ENCODE measurements at regions not wholly inside any gene's neighbourhood (a gene's known extent, or its start where the extent isn't known, plus 50 kb on each side); places are given as distances from the start of the nearest gene placed in this dataset.

DNA sequence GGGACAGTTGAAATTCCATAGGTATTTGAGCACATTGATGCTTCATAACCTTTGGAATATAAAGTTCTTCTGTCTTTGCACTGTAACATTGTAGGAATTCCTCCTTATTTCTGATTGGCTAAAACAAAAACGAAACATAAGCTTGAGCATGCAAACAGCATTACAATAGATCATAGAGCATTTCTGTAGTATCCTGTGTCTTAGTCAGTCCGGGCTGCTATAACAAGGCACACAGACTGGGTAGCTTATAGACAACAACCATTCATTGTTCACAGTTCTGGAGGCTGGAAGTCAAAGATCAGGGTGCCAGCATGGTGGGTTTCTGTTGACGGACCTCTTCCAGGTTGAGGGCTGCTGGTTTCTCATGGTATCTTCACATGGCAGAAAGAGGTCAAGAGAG lies 188.7 kb upstream of the SOX21 start:
- Histone ChIP-seq H3K4me3 (ENCODE audit: low read depth, low read length) (no peak overlapping the region), H3K9me3 (ENCODE audit: control insufficient read depth, insufficient read depth, low read depth, low read length) (no peaks in the 10 kb centered on the region), H3K27ac (ENCODE audit: extremely low read depth, low read depth, low read length) (no peak overlapping the region), H3K36me3 (ENCODE audit: control insufficient read depth in 2 of 2, insufficient read depth in 1 of 2, low read length in 2 of 2) (no peaks in the 10 kb centered on the region), H3K4me1 (ENCODE audit: control insufficient read depth, insufficient read depth, low read length) (no peaks in the 10 kb centered on the region)
- ChIA-PET POLR2A (no interaction called here), CTCF (no interaction called here)
- TF ChIP-seq SETDB1 (IDR thresholded peaks at IDR 0.05; ENCODE audit: insufficient read length, low read length): no peak
- TF ChIP-seq, protein P1, sequence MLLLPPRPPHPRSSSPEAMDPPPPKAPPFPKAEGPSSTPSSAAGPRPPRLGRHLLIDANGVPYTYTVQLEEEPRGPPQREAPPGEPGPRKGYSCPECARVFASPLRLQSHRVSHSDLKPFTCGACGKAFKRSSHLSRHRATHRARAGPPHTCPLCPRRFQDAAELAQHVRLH (tag by site-specific recombination; IDR thresholded peaks at IDR 0.05): no peak
- no peak for TF ChIP-seq ZNF133 (tag by site-specific recombination; IDR thresholded peaks at IDR 0.05)
- no peak for TF ChIP-seq ZBTB20 (tag by site-specific recombination; IDR thresholded peaks at IDR 0.05)
- no peak for TF ChIP-seq ZNF596 (tag by site-specific recombination; IDR thresholded peaks at IDR 0.05)
- no peak for TF ChIP-seq ZNF114 (tag by site-specific recombination; IDR thresholded peaks at IDR 0.05)
- TF ChIP-seq ZXDB (tag by site-specific recombination; IDR thresholded peaks at IDR 0.05): no peak
- TF ChIP-seq, protein P2, sequence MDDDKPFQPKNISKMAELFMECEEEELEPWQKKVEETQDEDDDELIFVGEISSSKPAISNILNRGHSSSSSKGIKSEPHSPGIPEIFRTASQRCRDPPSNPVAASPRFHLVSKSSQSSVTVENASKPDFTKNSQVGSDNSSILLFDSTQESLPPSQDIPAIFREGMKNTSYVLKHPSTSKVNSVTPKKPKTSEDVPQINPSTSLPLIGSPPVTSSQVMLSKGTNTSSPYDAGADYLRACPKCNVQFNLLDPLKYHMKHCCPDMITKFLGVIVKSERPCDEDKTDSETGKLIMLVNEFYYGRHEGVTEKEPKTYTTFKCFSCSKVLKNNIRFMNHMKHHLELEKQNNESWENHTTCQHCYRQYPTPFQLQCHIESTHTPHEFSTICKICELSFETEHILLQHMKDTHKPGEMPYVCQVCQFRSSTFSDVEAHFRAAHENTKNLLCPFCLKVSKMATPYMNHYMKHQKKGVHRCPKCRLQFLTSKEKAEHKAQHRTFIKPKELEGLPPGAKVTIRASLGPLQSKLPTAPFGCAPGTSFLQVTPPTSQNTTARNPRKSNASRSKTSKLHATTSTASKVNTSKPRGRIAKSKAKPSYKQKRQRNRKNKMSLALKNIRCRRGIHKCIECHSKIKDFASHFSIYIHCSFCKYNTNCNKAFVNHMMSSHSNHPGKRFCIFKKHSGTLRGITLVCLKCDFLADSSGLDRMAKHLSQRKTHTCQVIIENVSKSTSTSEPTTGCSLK (tag by site-specific recombination; IDR thresholded peaks at IDR 0.05): no peak
- TF ChIP-seq YY1 (tag by site-specific recombination; IDR thresholded peaks at IDR 0.05): no peak

DNA sequence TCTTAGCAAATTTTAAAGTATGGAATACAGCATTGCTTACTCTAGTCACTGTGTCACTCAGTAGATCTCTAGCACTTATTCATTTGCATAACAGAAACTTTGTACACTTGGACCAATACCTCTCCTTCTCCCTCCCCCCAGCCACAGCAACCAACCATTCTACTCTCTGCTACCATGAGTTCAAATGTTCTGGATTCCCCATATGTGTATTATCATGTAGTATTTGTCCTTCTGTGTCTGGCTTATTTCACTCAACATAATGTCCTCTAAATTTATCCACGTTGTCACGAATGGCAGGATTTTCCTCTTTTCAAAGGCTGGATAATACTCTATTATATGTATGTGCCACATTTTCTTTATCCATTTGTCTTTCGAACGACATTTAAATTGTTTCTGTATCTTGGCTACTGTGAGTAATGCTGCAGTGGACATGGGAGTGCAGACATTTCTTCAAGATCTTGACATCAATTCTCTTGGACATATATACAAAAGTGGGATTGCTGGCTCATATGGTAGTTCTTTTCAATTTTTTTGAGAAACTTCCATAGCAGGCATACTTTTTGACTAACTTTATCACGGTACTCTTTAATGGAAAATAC lies 184.5 kb upstream of the SOX21 start:
- ChIA-PET CTCF (no interaction called here), POLR2A (no interaction called here)
- Histone ChIP-seq H3K4me1 (ENCODE audit: control insufficient read depth, insufficient read depth, low read length) (no peaks in the 10 kb centered on the region), H3K9me3 (ENCODE audit: control insufficient read depth, insufficient read depth, low read depth, low read length) (no peaks in the 10 kb centered on the region), H3K4me3 (ENCODE audit: low read depth, low read length) (no peak overlapping the region), H3K27ac (ENCODE audit: extremely low read depth, low read depth, low read length) (no peak overlapping the region), H3K36me3 (ENCODE audit: control insufficient read depth in 2 of 2, insufficient read depth in 1 of 2, low read length in 2 of 2) (no peaks in the 10 kb centered on the region)
- TF ChIP-seq ZSCAN30 (tag by site-specific recombination; IDR thresholded peaks at IDR 0.05): no peak
- TF ChIP-seq ZFP37 (tag by site-specific recombination; IDR thresholded peaks at IDR 0.05): no peak
- TF ChIP-seq, protein P3, sequence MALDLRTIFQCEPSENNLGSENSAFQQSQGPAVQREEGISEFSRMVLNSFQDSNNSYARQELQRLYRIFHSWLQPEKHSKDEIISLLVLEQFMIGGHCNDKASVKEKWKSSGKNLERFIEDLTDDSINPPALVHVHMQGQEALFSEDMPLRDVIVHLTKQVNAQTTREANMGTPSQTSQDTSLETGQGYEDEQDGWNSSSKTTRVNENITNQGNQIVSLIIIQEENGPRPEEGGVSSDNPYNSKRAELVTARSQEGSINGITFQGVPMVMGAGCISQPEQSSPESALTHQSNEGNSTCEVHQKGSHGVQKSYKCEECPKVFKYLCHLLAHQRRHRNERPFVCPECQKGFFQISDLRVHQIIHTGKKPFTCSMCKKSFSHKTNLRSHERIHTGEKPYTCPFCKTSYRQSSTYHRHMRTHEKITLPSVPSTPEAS (tag by site-specific recombination; IDR thresholded peaks at IDR 0.05): no peak
- no peak for TF ChIP-seq ZIC2 (tag by site-specific recombination; IDR thresholded peaks at IDR 0.05)
- no peak for TF ChIP-seq GLI4 (tag by site-specific recombination; IDR thresholded peaks at IDR 0.05)
- no peak for TF ChIP-seq ZNF626 (tag by site-specific recombination; IDR thresholded peaks at IDR 0.05)
- TF ChIP-seq, protein P4, sequence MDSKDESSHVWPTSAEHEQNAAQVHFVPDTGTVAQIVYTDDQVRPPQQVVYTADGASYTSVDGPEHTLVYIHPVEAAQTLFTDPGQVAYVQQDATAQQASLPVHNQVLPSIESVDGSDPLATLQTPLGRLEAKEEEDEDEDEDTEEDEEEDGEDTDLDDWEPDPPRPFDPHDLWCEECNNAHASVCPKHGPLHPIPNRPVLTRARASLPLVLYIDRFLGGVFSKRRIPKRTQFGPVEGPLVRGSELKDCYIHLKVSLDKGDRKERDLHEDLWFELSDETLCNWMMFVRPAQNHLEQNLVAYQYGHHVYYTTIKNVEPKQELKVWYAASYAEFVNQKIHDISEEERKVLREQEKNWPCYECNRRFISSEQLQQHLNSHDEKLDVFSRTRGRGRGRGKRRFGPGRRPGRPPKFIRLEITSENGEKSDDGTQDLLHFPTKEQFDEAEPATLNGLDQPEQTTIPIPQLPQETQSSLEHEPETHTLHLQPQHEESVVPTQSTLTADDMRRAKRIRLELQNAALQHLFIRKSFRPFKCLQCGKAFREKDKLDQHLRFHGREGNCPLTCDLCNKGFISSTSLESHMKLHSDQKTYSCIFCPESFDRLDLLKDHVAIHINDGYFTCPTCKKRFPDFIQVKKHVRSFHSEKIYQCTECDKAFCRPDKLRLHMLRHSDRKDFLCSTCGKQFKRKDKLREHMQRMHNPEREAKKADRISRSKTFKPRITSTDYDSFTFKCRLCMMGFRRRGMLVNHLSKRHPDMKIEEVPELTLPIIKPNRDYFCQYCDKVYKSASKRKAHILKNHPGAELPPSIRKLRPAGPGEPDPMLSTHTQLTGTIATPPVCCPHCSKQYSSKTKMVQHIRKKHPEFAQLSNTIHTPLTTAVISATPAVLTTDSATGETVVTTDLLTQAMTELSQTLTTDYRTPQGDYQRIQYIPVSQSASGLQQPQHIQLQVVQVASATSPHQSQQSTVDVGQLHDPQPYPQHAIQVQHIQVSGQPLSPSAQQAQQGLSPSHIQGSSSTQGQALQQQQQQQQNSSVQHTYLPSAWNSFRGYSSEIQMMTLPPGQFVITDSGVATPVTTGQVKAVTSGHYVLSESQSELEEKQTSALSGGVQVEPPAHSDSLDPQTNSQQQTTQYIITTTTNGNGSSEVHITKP (tag by site-specific recombination; IDR thresholded peaks at IDR 0.05): no peak
- no peak for TF ChIP-seq ZNF292 (tag by site-specific recombination; IDR thresholded peaks at IDR 0.05; ENCODE audit: borderline replicate concordance, low read depth)
- TF ChIP-seq ZNF366 (tag by site-specific recombination; conservative IDR thresholded peaks at IDR 0.05): no peak
- no peak for TF ChIP-seq ZNF623 (tag by site-specific recombination; IDR thresholded peaks at IDR 0.05)
- TF ChIP-seq ZNF311 (tag by site-specific recombination; IDR thresholded peaks at IDR 0.05; ENCODE audit: borderline replicate concordance): no peak

Measured in HEK293 (cell line).